COLO668 (cell line): ENCODE measurements at regions not wholly inside any gene's neighbourhood (a gene's known extent, or its start where the extent isn't known, plus 50 kb on each side); places are given as distances from the start of the nearest gene placed in this dataset.

Experiments used
- DNase-seq: peaks from one replicate; lab custom pipeline; 2025; ENCODE audit not compliant: unreplicated experiment; lab: John Stamatoyannopoulos, UW

- DNase-seq = no peak
Measured at GRCh38 chr4:125904802-125905201, 590.0 kb downstream of the FAT4 start.

- no peak for DNase-seq
Measured at GRCh38 chr4:125911058-125911457, 596.3 kb downstream of the FAT4 start.

- no peak for DNase-seq
Measured at GRCh38 chr4:125911481-125911880, 596.7 kb downstream of the FAT4 start.

DNA sequence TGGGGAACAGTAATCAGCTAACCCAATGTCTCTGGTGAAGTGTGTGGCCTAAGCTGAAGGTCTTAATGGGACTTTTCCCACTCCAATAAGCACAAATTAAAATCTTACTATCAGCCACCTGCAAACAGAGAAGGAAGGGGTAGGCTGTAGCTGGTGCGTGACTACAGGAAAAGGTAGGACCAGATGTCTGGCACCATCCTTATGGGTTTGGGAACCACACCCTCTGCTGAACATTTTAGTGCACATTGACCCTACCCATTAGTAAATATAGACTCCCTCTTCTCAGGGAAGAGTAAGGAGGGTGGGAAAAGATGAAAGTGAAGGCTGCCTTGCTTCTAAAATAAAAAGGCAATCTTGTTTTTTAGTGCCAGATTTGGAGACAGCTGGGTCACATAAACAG, 602.8 kb downstream of the FAT4 start:
- no peak for DNase-seq

DNA sequence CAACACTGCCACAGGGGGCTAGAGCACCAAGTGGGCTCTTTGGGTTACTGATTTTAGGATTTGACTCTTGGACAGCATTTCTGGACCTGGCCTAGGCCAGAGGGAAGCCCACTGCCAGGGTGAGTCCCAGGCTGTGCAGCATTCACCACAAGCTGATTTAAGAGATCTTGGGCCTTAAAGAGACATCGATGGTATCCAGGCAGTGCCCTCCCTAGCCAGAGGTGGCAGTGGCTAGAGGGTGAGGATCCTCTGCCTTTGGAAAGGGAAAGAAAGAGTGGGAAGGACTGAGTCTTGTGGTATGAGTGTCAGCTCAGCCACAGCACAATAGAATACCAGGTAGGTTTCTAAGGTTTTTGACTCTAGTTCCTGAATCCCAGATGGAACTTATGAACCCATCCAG, 613.9 kb downstream of the FAT4 start:
- no peak for DNase-seq

DNA sequence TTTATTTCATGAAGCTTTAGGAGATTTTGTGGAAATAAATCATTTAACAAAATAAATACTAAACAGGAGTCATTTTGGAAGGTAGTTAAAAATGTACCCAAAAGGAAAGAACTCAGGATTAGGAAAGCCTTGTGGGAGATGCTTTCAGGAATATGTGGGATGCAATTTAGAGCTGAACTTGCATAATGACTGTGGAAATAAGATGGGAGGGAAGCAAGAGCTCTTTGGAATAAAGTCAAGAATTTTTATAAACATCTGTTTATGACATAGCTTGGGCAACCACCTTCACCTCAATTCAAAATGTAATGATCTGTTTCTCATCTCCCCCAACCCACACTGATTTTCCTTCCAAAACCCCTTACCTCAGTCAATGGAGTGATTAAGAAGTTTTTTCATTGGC, 623.8 kb downstream of the FAT4 start:
- no peak for DNase-seq

GRCh38 chr4:125940426-125940825, 625.7 kb downstream of the FAT4 start:
- no peak for DNase-seq

DNA sequence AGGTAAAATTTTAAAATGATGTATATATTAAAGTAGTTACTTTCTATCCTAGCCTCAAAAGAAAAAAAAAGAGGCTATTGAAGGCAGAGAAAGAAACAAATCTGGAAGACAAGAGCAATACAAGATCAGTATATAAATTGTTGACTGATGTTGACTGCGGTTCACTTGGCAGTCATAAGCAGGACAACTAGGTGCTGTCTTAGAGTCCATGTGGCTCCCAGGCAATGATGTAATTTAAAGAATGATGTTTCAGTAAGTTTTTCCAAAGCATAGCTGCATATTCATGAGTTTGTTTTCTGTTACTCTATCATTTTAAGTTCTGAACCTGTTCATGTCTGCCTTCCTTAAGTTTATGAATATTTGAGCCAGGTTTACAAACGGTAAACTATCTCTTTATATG, 630.2 kb downstream of the FAT4 start:
- no peak for DNase-seq

DNA sequence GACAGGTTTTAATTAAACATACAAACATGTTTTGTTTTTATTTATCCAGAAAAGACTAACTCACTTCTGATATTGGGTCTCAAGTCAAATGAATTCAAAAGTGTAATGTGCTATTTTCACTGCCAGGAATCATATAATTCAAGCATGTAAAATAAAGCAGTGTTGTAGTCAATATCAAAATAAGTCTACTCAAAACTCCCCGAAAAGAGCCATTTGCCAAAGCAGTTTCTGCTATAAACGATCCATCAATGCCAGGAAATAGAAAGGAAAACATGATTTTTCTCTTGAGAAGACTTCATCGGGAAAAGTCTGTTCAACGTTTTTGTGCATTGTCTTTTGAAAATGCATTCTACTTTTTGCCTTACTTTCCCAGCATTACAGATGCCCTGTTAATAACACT, 633.3 kb downstream of the FAT4 start:
- no peak for DNase-seq

- DNase-seq = no peak
Measured at GRCh38 chr4:125951261-125951887, 636.6 kb downstream of the FAT4 start.

GRCh38 chr4:125952631-125953030, 637.9 kb downstream of the FAT4 start:
- no peak for DNase-seq

DNA sequence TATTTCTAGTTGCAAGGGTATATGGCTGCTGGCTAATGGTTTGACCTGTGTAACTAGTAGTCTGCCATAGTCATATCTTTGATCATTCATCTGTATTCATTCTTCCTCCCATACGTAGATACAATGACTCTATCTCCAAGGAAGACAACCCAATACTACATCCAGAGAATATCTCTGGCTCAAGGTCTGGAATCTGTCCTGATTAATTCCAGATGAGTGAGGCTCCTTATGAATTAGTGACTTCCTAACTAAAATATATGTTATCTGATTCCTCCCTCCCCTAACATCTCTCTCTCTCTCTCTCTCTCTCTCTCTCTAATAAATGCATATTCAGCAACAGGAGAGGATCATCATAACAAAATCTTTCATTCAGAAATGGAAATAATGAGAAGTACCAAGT, 641.5 kb downstream of the FAT4 start:
- DNase-seq = no peak

DNA sequence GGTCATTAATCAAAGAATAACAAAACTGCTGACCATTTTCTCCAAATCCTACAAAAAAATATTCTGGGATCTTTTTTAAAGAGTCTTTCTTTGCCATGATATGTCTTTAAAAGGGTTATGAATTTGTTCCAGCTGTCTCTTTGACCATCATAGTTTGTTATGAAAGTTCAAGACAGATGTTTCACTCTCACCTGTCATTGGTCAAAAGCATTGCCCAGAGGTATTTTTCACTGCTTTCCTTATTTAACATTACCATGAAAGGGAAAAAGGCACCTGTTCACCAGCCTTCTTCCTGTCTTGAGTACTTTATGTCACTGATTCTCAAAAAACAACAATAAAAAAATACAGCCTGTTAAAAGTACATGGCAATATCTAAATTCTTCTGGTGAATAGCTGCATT, 643.8 kb downstream of the FAT4 start:
- DNase-seq = no peak

- no peak for DNase-seq
Measured at GRCh38 chr4:125961626-125962025, 646.9 kb downstream of the FAT4 start.

DNA sequence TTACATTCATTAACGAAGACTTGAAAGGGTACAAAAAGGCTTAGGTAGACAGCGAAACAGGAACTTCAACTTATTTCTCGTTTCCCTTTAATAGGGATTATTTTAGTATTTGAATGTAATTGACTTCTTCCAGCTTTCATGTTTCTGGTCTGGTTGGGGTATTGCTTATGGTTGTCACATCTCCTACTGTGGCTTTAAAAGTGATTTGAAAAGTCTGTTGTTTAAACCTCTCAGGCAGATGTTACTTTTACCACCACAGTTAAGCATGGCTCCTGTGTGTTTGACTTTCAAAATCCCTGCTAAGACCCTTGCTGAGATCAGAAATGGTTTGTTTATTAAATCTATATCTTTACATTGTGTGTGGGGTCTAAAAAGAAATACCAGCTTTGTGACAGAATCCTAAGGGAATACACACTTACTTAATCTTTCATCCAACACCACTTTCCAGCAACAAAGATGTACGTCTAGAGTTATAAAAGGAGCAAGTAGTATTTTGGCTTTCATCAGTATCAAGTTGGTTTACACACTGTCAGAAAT, 661.2 kb downstream of the FAT4 start:
- no peak for DNase-seq

- no peak for DNase-seq
Measured at GRCh38 chr4:125979950-125980349, 665.2 kb downstream of the FAT4 start.

DNA sequence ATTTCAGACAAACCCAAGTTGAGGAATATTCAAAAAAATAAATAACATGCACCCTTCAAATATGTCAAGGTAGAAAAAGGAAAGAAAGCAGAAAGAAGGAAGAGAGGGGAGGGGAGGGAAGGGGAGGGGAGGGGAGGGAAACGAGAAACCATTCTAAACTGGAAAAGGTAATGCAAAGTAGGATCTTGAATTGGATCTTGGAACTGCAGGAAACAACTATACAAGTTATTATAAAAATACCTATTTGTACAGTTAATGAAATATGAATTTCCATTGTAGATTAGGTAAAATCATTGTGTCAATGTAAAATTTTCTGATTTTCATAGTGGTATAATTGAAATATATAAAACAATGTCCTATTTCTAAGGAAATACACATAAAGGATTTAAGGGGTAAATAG, 668.4 kb downstream of the FAT4 start:
- no peak for DNase-seq

GRCh38 chr4:125985856-125986255, 671.1 kb downstream of the FAT4 start:
- DNase-seq = no peak

DNA sequence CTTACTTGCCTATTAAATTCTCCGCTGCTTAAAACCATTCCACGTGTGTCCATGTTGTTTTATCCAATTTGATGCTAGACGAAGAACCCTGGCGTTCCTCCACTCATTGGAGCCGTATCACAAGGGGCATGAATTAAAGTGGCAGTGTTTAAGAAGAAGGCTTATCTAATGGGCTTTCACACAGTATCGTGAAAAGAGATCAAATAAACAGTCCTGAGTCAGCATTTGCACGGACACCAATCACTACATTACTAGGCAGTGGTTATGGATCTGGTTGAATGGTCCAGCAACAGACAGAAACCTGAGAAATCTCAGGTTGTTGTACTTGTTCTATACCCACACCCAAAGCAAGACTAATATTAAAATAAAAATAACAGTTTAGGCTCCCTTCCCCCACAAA, 671.6 kb downstream of the FAT4 start:
- DNase-seq = no peak

GRCh38 chr4:125988464-125988863, 673.7 kb downstream of the FAT4 start:
- DNase-seq = no peak

DNA sequence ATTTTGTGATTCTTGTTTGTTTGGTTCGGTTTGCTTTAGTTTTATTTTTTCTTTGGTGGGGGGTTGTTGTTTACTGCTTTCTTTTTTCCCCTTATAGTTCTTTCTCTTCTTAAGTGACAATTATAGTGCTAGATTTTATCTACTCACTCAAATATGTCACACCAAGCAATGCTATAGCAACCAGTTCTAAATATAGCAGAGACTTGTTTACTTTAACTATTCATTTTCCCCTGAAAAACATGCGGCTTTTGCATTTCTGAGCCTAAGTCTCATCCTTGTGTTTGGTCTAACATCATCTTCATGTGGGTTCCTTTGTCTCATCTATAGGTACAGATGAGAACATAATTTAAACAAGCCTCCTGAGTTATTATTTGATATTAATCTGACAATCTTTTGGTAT, 676.6 kb downstream of the FAT4 start:
- no peak for DNase-seq

DNA sequence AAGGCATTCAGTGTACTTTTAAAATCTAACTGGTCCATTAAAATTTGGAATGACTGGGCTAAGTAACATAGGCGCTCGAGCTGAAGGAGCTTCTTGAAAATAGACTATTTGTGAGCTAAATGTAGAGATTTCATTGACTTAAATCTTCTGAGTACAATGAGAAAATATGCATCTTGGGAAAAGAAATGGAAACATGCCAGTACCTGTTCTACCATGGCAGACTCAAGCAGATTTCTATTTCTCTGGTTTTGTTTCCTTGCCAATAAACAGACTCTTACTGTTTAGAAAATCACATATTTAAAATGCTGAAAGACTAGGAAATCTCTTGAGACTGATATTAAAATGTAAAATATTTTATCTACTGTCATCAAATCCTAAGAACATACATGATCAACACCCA, 678.1 kb downstream of the FAT4 start:
- DNase-seq = no peak

- no peak for DNase-seq
Measured at GRCh38 chr4:125994024-125994423, 679.3 kb downstream of the FAT4 start.
